ENCODE measurements at regions not wholly inside any gene's neighbourhood (a gene's known extent, or its start where the extent isn't known, plus 50 kb on each side); places are given as distances from the start of the nearest gene placed in this dataset.
"Not testable (repeated sequence)": the region's sequence is repeated elsewhere in the genome, so short reads cannot be mapped to it uniquely, and the experiment has no call there.

DNA sequence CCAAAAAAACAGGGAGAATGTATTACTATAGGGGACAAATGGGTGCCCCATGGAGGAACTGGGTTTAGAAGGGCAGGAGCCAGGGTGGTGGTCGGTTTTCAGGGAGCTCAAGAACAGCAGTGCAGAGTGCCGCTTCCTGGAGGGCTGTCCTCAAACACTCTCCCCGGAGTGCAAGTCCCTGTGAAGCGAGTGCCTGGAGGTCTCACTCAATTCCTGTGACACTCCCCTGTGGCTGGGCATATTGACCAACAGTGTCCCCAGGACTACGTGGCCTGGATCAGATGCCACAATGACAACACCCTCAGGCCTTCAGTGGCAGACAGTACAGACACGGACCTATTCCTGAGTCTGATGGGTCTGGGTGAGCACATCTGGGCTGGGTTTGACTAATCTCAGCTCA is 412.1 kb upstream of the IRX2 start:
- no peak overlapping the region for H3K27ac ChIP-seq (ENCODE audit: low read depth, low read length)
- H3K36me3 ChIP-seq (ENCODE audit: control insufficient read depth in 5 of 5, insufficient read depth in 5 of 5, low read length in 5 of 5): no peaks in the 10 kb centered on the region
- H3K27me3 ChIP-seq (ENCODE audit: control insufficient read depth in 5 of 5, insufficient read depth in 4 of 5, low read length in 5 of 5): no peaks in the 10 kb centered on the region
- H3K9ac ChIP-seq (ENCODE audit: low read length in 5 of 5): no peak overlapping the region
- H3K4me3 ChIP-seq (ENCODE audit: low read depth in 1 of 5, low read length in 5 of 5): no peak overlapping the region
- peaks cover 0 to 28% (median 14%) of the 10 kb centered on the region in 5 donors for H3K9me3 ChIP-seq (ENCODE audit: control insufficient read depth in 5 of 5, low read length in 5 of 5)
- H3K4me1 ChIP-seq (ENCODE audit: control insufficient read depth in 5 of 5, insufficient read depth in 5 of 5, low read length in 5 of 5): no peaks in the 10 kb centered on the region

DNA sequence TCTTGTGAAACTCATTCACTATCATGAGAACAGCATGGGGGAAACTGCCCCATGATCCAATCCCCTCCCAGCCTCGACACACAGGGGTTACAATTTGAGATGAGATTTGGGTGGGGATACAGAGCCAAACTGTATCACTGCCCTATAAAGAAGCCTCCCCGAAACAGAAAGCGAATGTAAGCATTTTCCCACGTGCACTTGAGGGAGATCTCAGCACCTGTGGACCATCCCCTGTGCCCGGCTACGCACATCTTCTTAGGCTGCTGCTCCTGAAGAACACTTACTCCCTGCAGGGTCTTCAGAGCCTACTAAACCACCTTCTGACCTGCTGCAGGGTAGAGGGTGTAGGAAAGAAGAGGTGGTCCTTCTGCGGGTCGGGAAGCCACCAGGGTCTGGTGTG is 410.2 kb upstream of the IRX2 start:
- H3K27me3 ChIP-seq (ENCODE audit: control insufficient read depth in 5 of 5, insufficient read depth in 4 of 5, low read length in 5 of 5): no peaks in the 10 kb centered on the region
- no peaks in the 10 kb centered on the region for H3K36me3 ChIP-seq (ENCODE audit: control insufficient read depth in 5 of 5, insufficient read depth in 5 of 5, low read length in 5 of 5)
- no peak overlapping the region for H3K4me3 ChIP-seq (ENCODE audit: low read depth in 1 of 5, low read length in 5 of 5)
- H3K9me3 ChIP-seq (ENCODE audit: control insufficient read depth in 5 of 5, low read length in 5 of 5): peaks cover 0 to 12% (median 6%) of the 10 kb centered on the region in 5 donors
- no peak overlapping the region for H3K9ac ChIP-seq (ENCODE audit: low read length in 5 of 5)
- H3K27ac ChIP-seq (ENCODE audit: low read depth, low read length): no peak overlapping the region
- no peaks in the 10 kb centered on the region for H3K4me1 ChIP-seq (ENCODE audit: control insufficient read depth in 5 of 5, insufficient read depth in 5 of 5, low read length in 5 of 5)

DNA sequence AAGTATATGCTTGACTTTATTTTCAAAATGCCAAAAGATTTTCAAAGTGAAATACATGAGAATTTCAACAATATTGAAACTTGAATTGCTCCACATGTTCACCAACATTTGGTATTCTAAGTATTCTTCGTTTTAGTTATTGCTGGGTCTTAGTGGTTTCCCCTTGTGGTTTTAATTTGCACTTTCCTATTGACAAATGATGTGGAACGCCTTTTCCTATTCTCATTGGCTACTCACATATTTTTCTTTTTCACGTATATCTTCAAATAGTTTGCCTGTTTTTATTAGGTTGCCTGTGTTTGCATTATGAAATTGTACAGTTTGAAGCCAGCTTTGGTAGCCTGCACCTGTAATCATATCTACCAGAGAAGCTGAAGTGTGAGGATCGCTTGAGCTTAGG is 405.7 kb upstream of the IRX2 start:
- Histone ChIP-seq H3K4me1 (ENCODE audit: control insufficient read depth in 5 of 5, insufficient read depth in 5 of 5, low read length in 5 of 5) (no peaks in the 10 kb centered on the region), H3K27ac (ENCODE audit: low read depth, low read length) (no peak overlapping the region), H3K27me3 (ENCODE audit: control insufficient read depth in 5 of 5, insufficient read depth in 4 of 5, low read length in 5 of 5) (peaks cover 0 to 8% (median 0%) of the 10 kb centered on the region in 5 donors), H3K9ac (ENCODE audit: low read length in 5 of 5) (no peak overlapping the region), H3K9me3 (ENCODE audit: control insufficient read depth in 5 of 5, low read length in 5 of 5) (peaks cover 0 to 2% (median 0%) of the 10 kb centered on the region in 5 donors), H3K4me3 (ENCODE audit: low read depth in 1 of 5, low read length in 5 of 5) (no peak overlapping the region), H3K36me3 (ENCODE audit: control insufficient read depth in 5 of 5, insufficient read depth in 5 of 5, low read length in 5 of 5) (no peaks in the 10 kb centered on the region)

DNA sequence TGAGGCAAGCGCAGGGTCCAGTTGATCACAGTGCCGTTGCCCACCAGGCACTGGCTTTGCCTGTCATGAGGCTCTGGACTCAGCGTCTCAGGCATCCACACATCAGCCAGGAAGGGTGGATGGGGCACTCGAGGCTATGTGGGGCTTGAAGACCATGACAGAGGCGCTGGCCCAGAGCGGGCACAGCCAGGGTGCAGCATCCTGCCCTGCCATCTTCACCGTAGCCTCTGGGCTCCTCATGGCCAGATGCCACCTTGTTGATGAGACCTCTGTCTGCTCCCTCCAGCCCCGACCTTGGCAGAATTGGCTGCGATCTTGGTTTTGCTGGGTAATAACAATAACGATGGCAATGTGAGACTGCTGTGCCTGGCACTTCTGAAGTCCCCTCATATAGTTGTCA is 404.2 kb upstream of the IRX2 start:
- Histone ChIP-seq H3K9me3 (ENCODE audit: control insufficient read depth in 5 of 5, low read length in 5 of 5) (peaks cover 2 to 8% (median 5%) of the 10 kb centered on the region in 5 donors), H3K36me3 (ENCODE audit: control insufficient read depth in 5 of 5, insufficient read depth in 5 of 5, low read length in 5 of 5) (no peaks in the 10 kb centered on the region), H3K27me3 (ENCODE audit: control insufficient read depth in 5 of 5, insufficient read depth in 4 of 5, low read length in 5 of 5) (peaks cover 0 to 11% (median 6%) of the 10 kb centered on the region in 5 donors)

DNA sequence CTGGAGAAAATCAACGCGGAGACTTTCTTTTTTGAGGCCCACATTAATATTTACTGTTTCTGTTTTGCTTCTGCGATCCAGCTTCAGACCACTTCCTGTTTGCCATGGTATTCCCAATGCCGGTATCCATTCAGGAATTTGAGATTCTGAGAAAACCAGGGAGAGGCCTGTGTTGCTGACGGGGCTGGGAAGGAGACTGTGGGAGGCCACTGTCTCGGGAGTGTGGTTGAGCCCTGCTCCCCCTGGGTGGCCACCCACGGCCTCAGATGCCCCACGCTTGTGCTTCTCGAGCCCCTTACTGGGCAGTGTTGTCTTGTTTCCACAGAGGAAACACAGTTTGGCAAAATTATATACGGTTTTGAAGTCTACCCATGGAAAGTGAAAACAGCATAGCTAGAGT is 403.6 kb upstream of the IRX2 start:
- Histone ChIP-seq H3K4me1 (ENCODE audit: control insufficient read depth in 5 of 5, insufficient read depth in 5 of 5, low read length in 5 of 5) (no peaks in the 10 kb centered on the region), H3K9ac (ENCODE audit: low read length in 5 of 5) (no peak overlapping the region), H3K27me3 (ENCODE audit: control insufficient read depth in 5 of 5, insufficient read depth in 4 of 5, low read length in 5 of 5) (peaks cover 0 to 13% (median 6%) of the 10 kb centered on the region in 5 donors), H3K27ac (ENCODE audit: low read depth, low read length) (no peak overlapping the region), H3K9me3 (ENCODE audit: control insufficient read depth in 5 of 5, low read length in 5 of 5) (peaks cover 2 to 8% (median 7%) of the 10 kb centered on the region in 5 donors), H3K4me3 (ENCODE audit: low read depth in 1 of 5, low read length in 5 of 5) (no peak overlapping the region), H3K36me3 (ENCODE audit: control insufficient read depth in 5 of 5, insufficient read depth in 5 of 5, low read length in 5 of 5) (no peaks in the 10 kb centered on the region)

More for the DNA sequence above, 404.2 kb upstream of the IRX2 start:
- no peaks in the 10 kb centered on the region for H3K4me1 ChIP-seq (ENCODE audit: control insufficient read depth in 5 of 5, insufficient read depth in 5 of 5, low read length in 5 of 5)
- no peak overlapping the region for H3K9ac ChIP-seq (ENCODE audit: low read length in 5 of 5)
- no peak overlapping the region for H3K27ac ChIP-seq (ENCODE audit: low read depth, low read length)
- H3K4me3 ChIP-seq (ENCODE audit: low read depth in 1 of 5, low read length in 5 of 5): no peak overlapping the region

DNA sequence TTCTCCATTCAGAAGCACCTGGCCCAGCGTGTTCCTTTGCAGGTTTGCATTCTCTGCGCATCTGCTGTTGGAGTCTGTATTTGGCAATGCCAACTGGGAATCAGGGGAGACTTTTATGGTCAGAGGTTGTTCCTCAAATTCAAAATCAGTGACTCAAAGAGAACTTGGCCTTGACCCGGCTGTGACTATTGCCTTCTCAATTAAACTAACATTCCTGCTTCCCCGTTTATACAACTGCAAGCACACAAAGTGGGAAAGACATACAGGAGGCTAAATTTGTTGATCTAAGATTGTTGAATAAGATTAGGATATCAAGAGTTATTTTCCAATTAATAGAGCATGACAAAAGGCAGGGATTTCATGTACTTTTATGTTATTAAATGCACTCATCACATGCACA is 402.4 kb upstream of the IRX2 start:
- Histone ChIP-seq H3K27me3 (ENCODE audit: control insufficient read depth in 5 of 5, insufficient read depth in 4 of 5, low read length in 5 of 5) (peaks cover 0 to 13% (median 6%) of the 10 kb centered on the region in 5 donors), H3K9me3 (ENCODE audit: control insufficient read depth in 5 of 5, low read length in 5 of 5) (peaks cover 2 to 9% (median 7%) of the 10 kb centered on the region in 5 donors), H3K36me3 (ENCODE audit: control insufficient read depth in 5 of 5, insufficient read depth in 5 of 5, low read length in 5 of 5) (no peaks in the 10 kb centered on the region), H3K27ac (ENCODE audit: low read depth, low read length) (no peak overlapping the region), H3K4me3 (ENCODE audit: low read depth in 1 of 5, low read length in 5 of 5) (no peak overlapping the region), H3K4me1 (ENCODE audit: control insufficient read depth in 5 of 5, insufficient read depth in 5 of 5, low read length in 5 of 5) (no peaks in the 10 kb centered on the region), H3K9ac (ENCODE audit: low read length in 5 of 5) (no peak overlapping the region)

DNA sequence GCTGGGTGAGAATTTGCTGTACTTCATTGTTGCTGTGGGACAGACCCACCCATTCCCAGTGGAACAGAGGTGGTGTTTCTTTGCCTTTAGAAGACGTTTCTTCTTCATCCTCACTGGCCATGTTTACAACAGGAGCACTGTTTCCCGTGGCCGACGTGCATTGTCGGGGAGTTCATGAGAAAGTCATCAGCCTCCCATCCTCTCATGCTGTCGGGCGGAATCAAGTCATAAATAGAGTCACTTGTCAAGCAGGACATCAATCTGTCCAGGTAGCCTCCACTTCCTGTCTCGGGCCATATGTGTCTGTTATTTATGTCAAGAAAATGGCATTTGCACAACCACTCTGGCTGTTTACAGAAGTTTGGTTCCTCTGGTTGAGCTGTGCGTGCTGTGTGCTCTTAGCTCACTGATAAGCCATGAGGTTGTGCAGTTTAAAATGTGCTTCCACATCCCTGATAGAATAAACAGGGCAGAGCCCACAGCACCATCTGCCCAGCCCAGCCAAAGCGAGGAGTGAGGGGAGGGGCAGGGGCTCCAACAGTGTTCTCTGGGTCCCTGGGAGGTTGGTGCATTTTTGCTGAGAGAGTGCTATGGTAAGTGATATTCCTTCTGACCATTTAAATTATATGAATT is 401.9 kb upstream of the IRX2 start:
- Histone ChIP-seq H3K4me3 (ENCODE audit: low read depth in 1 of 5, low read length in 5 of 5) (no peak overlapping the region), H3K27ac (ENCODE audit: low read depth, low read length) (no peak overlapping the region), H3K27me3 (ENCODE audit: control insufficient read depth in 5 of 5, insufficient read depth in 4 of 5, low read length in 5 of 5) (peaks cover 0 to 13% (median 6%) of the 10 kb centered on the region in 5 donors), H3K4me1 (ENCODE audit: control insufficient read depth in 5 of 5, insufficient read depth in 5 of 5, low read length in 5 of 5) (no peaks in the 10 kb centered on the region), H3K9me3 (ENCODE audit: control insufficient read depth in 5 of 5, low read length in 5 of 5) (peaks cover 2 to 9% (median 7%) of the 10 kb centered on the region in 5 donors), H3K9ac (ENCODE audit: low read length in 5 of 5) (no peak overlapping the region), H3K36me3 (ENCODE audit: control insufficient read depth in 5 of 5, insufficient read depth in 5 of 5, low read length in 5 of 5) (no peaks in the 10 kb centered on the region)

DNA sequence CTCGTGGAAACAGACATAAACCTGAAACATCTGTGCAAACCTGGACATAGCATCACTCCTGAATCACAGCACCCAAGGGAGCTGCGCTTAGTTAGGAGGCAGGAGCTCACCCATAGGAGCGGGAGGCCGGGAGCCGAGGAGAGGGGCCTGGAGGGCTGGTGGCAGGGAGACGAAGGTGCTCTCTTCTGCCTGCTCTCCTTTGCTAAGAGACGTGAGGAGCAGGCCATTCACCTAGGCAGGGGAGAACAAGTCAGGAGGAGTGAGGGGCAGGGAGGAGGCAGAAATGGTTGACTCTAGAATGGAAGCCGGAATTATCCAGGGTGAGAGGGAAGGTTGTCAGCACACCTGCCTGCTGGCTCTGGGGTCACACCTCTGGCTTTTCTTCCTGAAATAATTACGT is 398.4 kb upstream of the IRX2 start:
- Histone ChIP-seq H3K4me3 (ENCODE audit: low read depth in 1 of 5, low read length in 5 of 5) (no peak overlapping the region), H3K9ac (ENCODE audit: low read length in 5 of 5) (no peak overlapping the region), H3K4me1 (ENCODE audit: control insufficient read depth in 5 of 5, insufficient read depth in 5 of 5, low read length in 5 of 5) (no peaks in the 10 kb centered on the region), H3K36me3 (ENCODE audit: control insufficient read depth in 5 of 5, insufficient read depth in 5 of 5, low read length in 5 of 5) (no peaks in the 10 kb centered on the region), H3K9me3 (ENCODE audit: control insufficient read depth in 5 of 5, low read length in 5 of 5) (peaks cover 2 to 11% (median 7%) of the 10 kb centered on the region in 5 donors), H3K27ac (ENCODE audit: low read depth, low read length) (no peak overlapping the region), H3K27me3 (ENCODE audit: control insufficient read depth in 5 of 5, insufficient read depth in 4 of 5, low read length in 5 of 5) (peaks cover 0 to 11% (median 6%) of the 10 kb centered on the region in 5 donors)

DNA sequence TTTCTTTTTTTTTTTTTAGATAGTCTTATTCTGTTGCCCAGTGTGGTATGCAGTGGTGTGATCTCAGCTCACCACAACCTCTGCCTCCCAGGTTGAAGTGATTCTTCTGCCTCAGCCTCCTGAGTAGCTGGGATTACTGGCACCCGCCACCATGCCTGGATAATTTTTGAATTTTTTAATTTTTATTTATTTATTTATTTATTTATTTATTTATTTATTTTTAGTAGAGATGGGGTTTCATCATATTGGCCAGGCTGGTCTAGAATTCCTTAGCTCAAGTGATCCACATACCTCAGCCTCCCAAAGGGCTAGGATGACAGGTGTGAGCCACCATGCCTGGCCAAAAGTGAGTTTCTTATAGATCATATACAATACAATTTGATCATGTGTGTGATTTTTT is 395.9 kb upstream of the IRX2 start:
- H3K4me1 ChIP-seq (ENCODE audit: control insufficient read depth in 5 of 5, insufficient read depth in 5 of 5, low read length in 5 of 5); H3K4me3 ChIP-seq (ENCODE audit: low read depth in 1 of 5, low read length in 5 of 5); H3K9ac ChIP-seq (ENCODE audit: low read length in 5 of 5); H3K27me3 ChIP-seq (ENCODE audit: control insufficient read depth in 5 of 5, insufficient read depth in 4 of 5, low read length in 5 of 5); H3K36me3 ChIP-seq (ENCODE audit: control insufficient read depth in 5 of 5, insufficient read depth in 5 of 5, low read length in 5 of 5); H3K27ac ChIP-seq (ENCODE audit: low read depth, low read length): not testable (repeated sequence)
- peaks cover 2 to 11% (median 7%) of the 10 kb centered on the region in 5 donors for H3K9me3 ChIP-seq (ENCODE audit: control insufficient read depth in 5 of 5, low read length in 5 of 5)

DNA sequence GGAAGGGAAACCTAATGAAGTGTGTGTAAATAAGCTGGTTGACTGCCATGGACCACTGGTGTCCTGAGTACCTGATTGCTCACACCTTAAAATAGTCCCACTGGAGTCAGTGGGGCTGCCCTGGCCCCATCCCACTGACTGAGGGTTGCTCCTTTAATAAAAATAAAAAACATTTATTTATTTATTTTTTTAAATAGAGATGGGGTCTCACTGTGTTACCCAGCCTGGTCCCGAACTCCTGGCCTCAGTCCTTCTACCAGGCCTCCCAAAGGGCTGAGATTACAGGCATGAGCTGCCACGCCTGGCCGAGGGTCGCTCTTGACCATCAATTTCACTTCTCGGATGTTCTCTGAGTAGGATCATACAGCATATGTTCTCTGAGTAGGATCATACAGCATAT is 394.2 kb upstream of the IRX2 start:
- Histone ChIP-seq H3K4me3 (ENCODE audit: low read depth in 1 of 5, low read length in 5 of 5) (no peak overlapping the region), H3K36me3 (ENCODE audit: control insufficient read depth in 5 of 5, insufficient read depth in 5 of 5, low read length in 5 of 5) (no peaks in the 10 kb centered on the region), H3K4me1 (ENCODE audit: control insufficient read depth in 5 of 5, insufficient read depth in 5 of 5, low read length in 5 of 5) (no peaks in the 10 kb centered on the region), H3K27me3 (ENCODE audit: control insufficient read depth in 5 of 5, insufficient read depth in 4 of 5, low read length in 5 of 5) (peaks cover 0 to 4% (median 2%) of the 10 kb centered on the region in 5 donors), H3K9me3 (ENCODE audit: control insufficient read depth in 5 of 5, low read length in 5 of 5) (peaks cover 0 to 6% (median 3%) of the 10 kb centered on the region in 5 donors), H3K27ac (ENCODE audit: low read depth, low read length) (no peak overlapping the region), H3K9ac (ENCODE audit: low read length in 5 of 5) (no peak overlapping the region)

All from subcutaneous abdominal adipose tissue (tissue), 5 donors.